T-helper 22 cell (primary cell): ENCODE measurements at regions not wholly inside any gene's neighbourhood (a gene's known extent, or its start where the extent isn't known, plus 50 kb on each side); places are given as distances from the start of the nearest gene placed in this dataset.

Experiments used
- DNase-seq: peaks from one replicate; pipeline ENCODE4 v3.0.0-alpha.2; 2020; ENCODE audit warnings: low read depth

- DNase-seq, result no peak
Observed at GRCh38 chr3:14336749-14337598, 65.4 kb upstream of the SLC6A6 start.

GRCh38 chr3:14337828-14338227, 64.6 kb upstream of the SLC6A6 start:
- no peak for DNase-seq

- no peak for DNase-seq
Observed at GRCh38 chr3:14338242-14338641, 64.2 kb upstream of the SLC6A6 start.

- no peak for DNase-seq
Observed at GRCh38 chr3:14338898-14339458, 63.4 kb upstream of the SLC6A6 start.

GRCh38 chr3:14340960-14341708, 61.3 kb upstream of the SLC6A6 start:
- DNase-seq, result no peak

GRCh38 chr3:14343338-14344112, 58.9 kb upstream of the SLC6A6 start:
- DNase-seq, result no peak

GRCh38 chr3:14344351-14344750, 58.1 kb upstream of the SLC6A6 start:
- DNase-seq, result no peak

GRCh38 chr3:14345496-14346150, 56.8 kb upstream of the SLC6A6 start:
- DNase-seq, result no peak

- DNase-seq, result no peak
Observed at GRCh38 chr3:14346191-14346590, 56.2 kb upstream of the SLC6A6 start.

GRCh38 chr3:14346642-14347041, 55.8 kb upstream of the SLC6A6 start:
- no peak for DNase-seq

- DNase-seq, result no peak
Observed at GRCh38 chr3:14347110-14347509, 55.3 kb upstream of the SLC6A6 start.

GRCh38 chr3:14351617-14352001, 50.8 kb upstream of the SLC6A6 start:
- no peak for DNase-seq

- DNase-seq, result no peak
Observed at GRCh38 chr3:14352002-14352627, 50.3 kb upstream of the SLC6A6 start.
